ENCODE measurements at regions not wholly inside any gene's neighbourhood (a gene's known extent, or its start where the extent isn't known, plus 50 kb on each side); places are given as distances from the start of the nearest gene placed in this dataset.

DNA sequence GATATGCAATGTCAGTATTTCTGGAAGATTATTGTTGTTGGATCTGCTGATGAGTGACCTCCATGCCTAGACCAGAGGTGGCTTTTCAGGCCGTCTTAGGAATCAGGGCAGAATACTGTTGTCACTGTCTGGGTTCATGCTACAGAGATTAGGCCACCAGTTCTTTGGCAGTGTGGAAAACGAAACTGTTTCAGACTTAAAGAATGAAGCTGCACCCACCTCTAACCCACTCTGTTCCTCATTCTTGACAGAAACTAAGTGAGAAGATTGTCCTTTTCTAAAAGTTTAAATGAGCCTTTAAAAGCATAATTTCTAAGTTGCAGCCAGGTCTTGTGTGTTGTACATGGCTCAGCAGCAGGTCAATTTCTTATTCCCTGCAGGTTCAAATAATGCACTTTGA is 444.3 kb downstream of the ENC1 start:
- no peak for TF ChIP-seq TAF1 (IDR thresholded peaks at IDR 0.05; ENCODE audit: borderline replicate concordance, low read depth, low read length)
- TF ChIP-seq POLR2AphosphoS5 (IDR thresholded peaks at IDR 0.05; ENCODE audit: low read depth, low read length): no peak
- no peak for TF ChIP-seq POLR2A (IDR thresholded peaks at IDR 0.05; ENCODE audit: low read depth, low read length)
